ENCODE measurements at regions not wholly inside any gene's neighbourhood (a gene's known extent, or its start where the extent isn't known, plus 50 kb on each side); places are given as distances from the start of the nearest gene placed in this dataset.

GRCh38 chr6:4012826-4013225 is 66.1 kb downstream of the FAM217A start:
- TF ChIP-seq CTCF (IDR thresholded peaks at IDR 0.05) (no peak), ERG (CRISPR knock-in tag; IDR thresholded peaks at IDR 0.05) (no peak), MLX (CRISPR knock-in tag; IDR thresholded peaks at IDR 0.05) (no peak), ZNF671 (CRISPR knock-in tag; IDR thresholded peaks at IDR 0.05) (no peak), ATF2 (CRISPR knock-in tag; IDR thresholded peaks at IDR 0.05; ENCODE audit: borderline replicate concordance, low read depth) (no peak), ATF3 (CRISPR knock-in tag; conservative IDR thresholded peaks at IDR 0.05) (no peak), ZNF263 (CRISPR knock-in tag; IDR thresholded peaks at IDR 0.05; ENCODE audit: low read depth) (no peak), ESRRA (CRISPR knock-in tag; IDR thresholded peaks at IDR 0.05; ENCODE audit: borderline replicate concordance) (no peak), MAX (CRISPR knock-in tag; IDR thresholded peaks at IDR 0.05) (no peak), CBFB (CRISPR knock-in tag; IDR thresholded peaks at IDR 0.05; ENCODE audit: low read depth) (no peak), PREB (CRISPR knock-in tag; IDR thresholded peaks at IDR 0.05; ENCODE audit: borderline replicate concordance) (no peak)

Data from WTC11 (cell line).